ENCODE measurements at regions not wholly inside any gene's neighbourhood (a gene's known extent, or its start where the extent isn't known, plus 50 kb on each side); places are given as distances from the start of the nearest gene placed in this dataset.
A peak's percentile ranks its signal among the peaks of the same experiment; 100 is the strongest.

GRCh38 chr4:56273391-56273790 lies 113.9 kb downstream of the AASDH start:
- Histone ChIP-seq H4K20me1 (ENCODE audit: insufficient read depth, poor library complexity, severe bottlenecking) (no peaks in the 10 kb centered on the region), H3K9me3 (ENCODE audit: low read depth) (no peaks in the 10 kb centered on the region), H3K27me3 (no peaks in the 10 kb centered on the region), H3K27ac (peak overlapping the region; percentile 70), H3K79me2 (no peaks in the 10 kb centered on the region), H3K4me2 (peak overlapping the region; percentile 55), H3K36me3 (replicated peaks; ENCODE audit: insufficient read depth, low read depth) (no peaks in the 10 kb centered on the region), H2AFZ (no peak overlapping the region), H3K4me3 (no peak overlapping the region), H3K9me2 (replicated peaks; ENCODE audit: insufficient read depth) (no peaks in the 10 kb centered on the region), H3K4me1 (ENCODE audit: insufficient read depth) (no peaks in the 10 kb centered on the region)
- 75% methylated on average over 2 of the region's 2 CpGs for WGBS (ENCODE audit: low lambda C conversion rate, missing lambda C conversion rate)
- TF ChIP-seq EZH2phosphoT487 (IDR thresholded peaks at IDR 0.05; ENCODE audit: low read depth, severe bottlenecking, unreplicated experiment) (no peak), EZH2 (IDR thresholded peaks at IDR 0.05; ENCODE audit: borderline replicate concordance) (no peak), CTCF (IDR thresholded peaks at IDR 0.05; ENCODE audit: poor library complexity) (no peak)
- no peak for DNase-seq (ENCODE audit: low spot score)

- peak overlapping the region; percentile 55 for H3K4me2 ChIP-seq
- H3K4me3 ChIP-seq = no peak overlapping the region
- no peaks in the 10 kb centered on the region for H3K27me3 ChIP-seq
- WGBS (ENCODE audit: low lambda C conversion rate, missing lambda C conversion rate) = 87% methylated on average over 2 of the region's 2 CpGs
- no peaks in the 10 kb centered on the region for H3K9me2 ChIP-seq (replicated peaks; ENCODE audit: insufficient read depth)
- TF ChIP-seq EZH2 (IDR thresholded peaks at IDR 0.05; ENCODE audit: borderline replicate concordance) (no peak), CTCF (IDR thresholded peaks at IDR 0.05; ENCODE audit: poor library complexity) (no peak), EZH2phosphoT487 (IDR thresholded peaks at IDR 0.05; ENCODE audit: low read depth, severe bottlenecking, unreplicated experiment) (no peak)
- H3K79me2 ChIP-seq = no peaks in the 10 kb centered on the region
- H3K36me3 ChIP-seq (replicated peaks; ENCODE audit: insufficient read depth, low read depth) = no peaks in the 10 kb centered on the region
- DNase-seq (ENCODE audit: low spot score) = no peak
- H2AFZ ChIP-seq = no peak overlapping the region
- no peaks in the 10 kb centered on the region for H4K20me1 ChIP-seq (ENCODE audit: insufficient read depth, poor library complexity, severe bottlenecking)
- no peaks in the 10 kb centered on the region for H3K4me1 ChIP-seq (ENCODE audit: insufficient read depth)
- peak overlapping the region; percentile 70 for H3K27ac ChIP-seq
- H3K9me3 ChIP-seq (ENCODE audit: low read depth) = no peaks in the 10 kb centered on the region
Observed at GRCh38 chr4:56272927-56273326, 114.4 kb downstream of the AASDH start.

GRCh38 chr4:56272003-56272402 lies 115.3 kb downstream of the AASDH start:
- no peaks in the 10 kb centered on the region for H3K27me3 ChIP-seq
- DNase-seq (ENCODE audit: low spot score) = no peak
- no peaks in the 10 kb centered on the region for H3K79me2 ChIP-seq
- no peak overlapping the region for H3K4me3 ChIP-seq
- no peak overlapping the region for H2AFZ ChIP-seq
- peak overlapping the region; percentile 70 for H3K27ac ChIP-seq
- H3K4me2 ChIP-seq = no peak overlapping the region
- peaks cover 5% of the 10 kb centered on the region for H3K4me1 ChIP-seq (ENCODE audit: insufficient read depth)
- no peaks in the 10 kb centered on the region for H3K9me3 ChIP-seq (ENCODE audit: low read depth)
- no peaks in the 10 kb centered on the region for H4K20me1 ChIP-seq (ENCODE audit: insufficient read depth, poor library complexity, severe bottlenecking)
- no peak for TF ChIP-seq EZH2 (IDR thresholded peaks at IDR 0.05; ENCODE audit: borderline replicate concordance)
- TF ChIP-seq EZH2phosphoT487 (IDR thresholded peaks at IDR 0.05; ENCODE audit: low read depth, severe bottlenecking, unreplicated experiment) = no peak
- no peak for TF ChIP-seq CTCF (IDR thresholded peaks at IDR 0.05; ENCODE audit: poor library complexity)
- no peaks in the 10 kb centered on the region for H3K36me3 ChIP-seq (replicated peaks; ENCODE audit: insufficient read depth, low read depth)
- WGBS (ENCODE audit: low lambda C conversion rate, missing lambda C conversion rate) = 85% methylated on average over 11 of the region's 11 CpGs
- H3K9me2 ChIP-seq (replicated peaks; ENCODE audit: insufficient read depth) = no peaks in the 10 kb centered on the region

- Histone ChIP-seq H3K4me1 (ENCODE audit: insufficient read depth) (peaks cover 12% of the 10 kb centered on the region), H3K4me3 (no peak overlapping the region), H4K20me1 (ENCODE audit: insufficient read depth, poor library complexity, severe bottlenecking) (no peaks in the 10 kb centered on the region), H3K9me3 (ENCODE audit: low read depth) (no peaks in the 10 kb centered on the region), H3K4me2 (no peak overlapping the region), H3K36me3 (replicated peaks; ENCODE audit: insufficient read depth, low read depth) (no peaks in the 10 kb centered on the region), H3K27ac (no peak overlapping the region), H2AFZ (no peak overlapping the region), H3K27me3 (no peaks in the 10 kb centered on the region), H3K79me2 (no peaks in the 10 kb centered on the region), H3K9me2 (replicated peaks; ENCODE audit: insufficient read depth) (no peaks in the 10 kb centered on the region)
- TF ChIP-seq EZH2phosphoT487 (IDR thresholded peaks at IDR 0.05; ENCODE audit: low read depth, severe bottlenecking, unreplicated experiment) = no peak
- TF ChIP-seq EZH2 (IDR thresholded peaks at IDR 0.05; ENCODE audit: borderline replicate concordance) = no peak
- no peak for TF ChIP-seq CTCF (IDR thresholded peaks at IDR 0.05; ENCODE audit: poor library complexity)
- no peak for DNase-seq (ENCODE audit: low spot score)
- 92% methylated on average over 2 of the region's 2 CpGs for WGBS (ENCODE audit: low lambda C conversion rate, missing lambda C conversion rate)
Observed at GRCh38 chr4:56271131-56271530, 116.2 kb downstream of the AASDH start.
